DOHH2 (cell line): ENCODE measurements at regions not wholly inside any gene's neighbourhood (a gene's known extent, or its start where the extent isn't known, plus 50 kb on each side); places are given as distances from the start of the nearest gene placed in this dataset.

ENCODE experiments used
- CTCF ChIP-seq: fragments of 200-600 bp; sonication (generic); IDR thresholded peaks from one replicate; pipeline ENCODE4 v1.5.1; 2014; ENCODE audit warnings: antibody characterized with exemption, mild to moderate bottlenecking, low read depth, low read length; ENCODE audit not compliant: poor library complexity, severe bottlenecking
- EZH2phosphoT487 ChIP-seq: fragments of 200-600 bp; sonication (generic); IDR thresholded peaks from 2 replicates; pipeline ENCODE4 v1.6.1; 2017; ENCODE audit warnings: borderline replicate concordance, mild to moderate bottlenecking, antibody characterized with exemption, low read length, moderate library complexity, mixed read lengths

- TF ChIP-seq CTCF (no peak), EZH2phosphoT487 (no peak)
Measured at GRCh38 chr10:84654671-84655070, 326.3 kb downstream of the CCSER2 start.
